T-cell (primary cell): ENCODE measurements at regions not wholly inside any gene's neighbourhood (a gene's known extent, or its start where the extent isn't known, plus 50 kb on each side); places are given as distances from the start of the nearest gene placed in this dataset.

Experiments
- ATAC-seq, 4 experiments: fragments of 200-7000 bp in 3 of 4; fragments of 150-1000 bp in 1 of 4; cut with Tn5 transposase; replicated peaks in 1 of 4; 1 replicate in 3 of 4; 2 replicates in 1 of 4; pipeline ENCODE4 v1.10.0; 2021; ENCODE audit warnings: moderate library complexity in 3 of 4, mild to moderate bottlenecking in 2 of 4, moderate number of reproducible peaks in 1 of 4
- CTCF ChIA-PET, 2 donors: fragments of 300-600 bp; sonication (Branson Sonifier 250); formaldehyde crosslinking; loops; one replicate each; lab custom pipeline; 2022; ENCODE audit warnings: antibody characterized with exemption in 2 of 2; lab: Charles Lee
- POLR2A ChIA-PET, 2 donors: fragments of 300-600 bp; sonication (Branson Sonifier 250); formaldehyde crosslinking; loops; one replicate each; lab custom pipeline; 2022; ENCODE audit warnings: antibody characterized with exemption in 2 of 2; lab: Charles Lee
- DNase-seq, 35 experiments: peaks; one replicate each; pipeline versions ENCODE4 v3.0.0 to v3.0.0-alpha.2; 2013 to 2023
- H3K27ac ChIP-seq: one replicate; pipeline ENCODE4 v1.5.1; 2013; ENCODE audit warnings: low read length
- H3K27me3 ChIP-seq, 2 experiments: replicated peaks in 1 of 2; 1 replicate in 1 of 2; 2 replicates in 1 of 2; pipeline versions ENCODE4 v1.6.1 to v1.7.0; 2013; ENCODE audit warnings: low read length in 1 of 2, mixed read lengths in 1 of 2; ENCODE audit not compliant: control insufficient read depth in 2 of 2, insufficient read depth in 2 of 2; ENCODE audit errors: extremely low read depth in 1 of 2
- H3K36me3 ChIP-seq, 2 donors: 1 replicate in 1 of 2; 2 replicates in 1 of 2; pipeline versions ENCODE4 v1.6.1 to v1.7.0; 2013; ENCODE audit warnings: low read length in 1 of 2; ENCODE audit not compliant: control insufficient read depth in 2 of 2, insufficient read depth in 1 of 2; ENCODE audit errors: extremely low read depth in 1 of 2
- H3K4me1 ChIP-seq, 2 experiments: 1 replicate in 1 of 2; 2 replicates in 1 of 2; pipeline versions ENCODE4 v1.6.1 to v1.7.0; 2013; ENCODE audit warnings: low read length in 2 of 2, mixed read lengths in 1 of 2; ENCODE audit not compliant: insufficient read depth in 2 of 2, control insufficient read depth in 1 of 2; ENCODE audit errors: extremely low read depth in 1 of 2
- H3K4me3 ChIP-seq, 2 donors: 1 replicate in 1 of 2; 2 replicates in 1 of 2; pipeline versions ENCODE4 v1.5.1 to v1.7.0; 2013; ENCODE audit warnings: mild to moderate bottlenecking in 2 of 2, low read length in 1 of 2, moderate library complexity in 1 of 2; ENCODE audit not compliant: control insufficient read depth in 1 of 2; ENCODE audit errors: extremely low read depth in 1 of 2
- H3K9me3 ChIP-seq: 2 replicates; pipeline ENCODE4 v1.7.0; 2013
- H3K27ac Mint-ChIP-seq, 2 donors: one replicate each; pipeline ENCODE4 v1.8.0; 2020 to 2021; ENCODE audit warnings: mild to moderate bottlenecking in 2 of 2, mixed read lengths in 2 of 2
- H3K27me3 Mint-ChIP-seq, 2 donors: one replicate each; pipeline ENCODE4 v1.8.0; 2021 to 2022; ENCODE audit warnings: mixed read lengths in 2 of 2
- H3K36me3 Mint-ChIP-seq: one replicate; pipeline ENCODE4 v1.8.0; 2021; ENCODE audit warnings: mixed read lengths
- H3K4me1 Mint-ChIP-seq, 3 donors: one replicate each; pipeline ENCODE4 v1.8.0; 2020 to 2022; ENCODE audit warnings: mixed read lengths in 3 of 3, mild to moderate bottlenecking in 1 of 3
- H3K4me3 Mint-ChIP-seq, 3 donors: one replicate each; pipeline ENCODE4 v1.8.0; 2020 to 2022; ENCODE audit warnings: mild to moderate bottlenecking in 3 of 3, mixed read lengths in 3 of 3, moderate library complexity in 3 of 3
- H3K9me3 Mint-ChIP-seq, 3 donors: one replicate each; pipeline ENCODE4 v1.8.0; 2020 to 2022; ENCODE audit warnings: mixed read lengths in 3 of 3
- WGBS: methylation state at CpG from one replicate; pipeline ENCODE4 v1.1.5; 2013; ENCODE audit warnings: missing lambda C conversion rate; ENCODE audit not compliant: insufficient coverage; 5-methylcytosine and 5-hydroxymethylcytosine counted together

DNA sequence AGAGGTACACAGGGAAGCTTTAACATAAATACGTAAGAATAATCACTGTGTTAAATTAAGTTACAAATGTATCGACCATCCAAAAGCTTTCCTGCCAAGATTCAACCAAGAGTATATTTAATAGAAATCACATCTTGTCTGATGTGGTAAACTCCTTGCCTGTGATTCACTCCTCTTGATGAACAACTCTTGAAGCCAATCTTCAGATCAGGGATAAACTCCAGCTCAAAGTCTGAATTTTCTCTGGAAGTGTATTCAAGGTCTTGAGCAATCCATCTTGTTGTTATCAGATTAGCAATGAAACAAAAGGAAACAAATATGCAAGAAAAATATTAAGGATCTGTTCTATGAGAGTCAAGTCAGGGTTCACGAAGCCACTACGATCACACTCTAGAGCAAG is 170.0 kb upstream of the ADAMTS16 start:
- DNase-seq (no peak), ATAC-seq (no peak)
- ChIA-PET CTCF (no interaction called here), POLR2A (no interaction called here)
- Histone ChIP-seq H3K27me3 (no peaks in the 10 kb centered on the region), H3K27ac (no peak overlapping the region), H3K9me3 (no peaks in the 10 kb centered on the region), H3K4me3 (no peak overlapping the region), H3K36me3 (no peaks in the 10 kb centered on the region), H3K4me1 (no peaks in the 10 kb centered on the region)
- Mint-ChIP-seq H3K36me3 (no peaks in the 10 kb centered on the region), H3K4me1 (no peaks in the 10 kb centered on the region), H3K27me3 (no peaks in the 10 kb centered on the region), H3K27ac (no peak overlapping the region), H3K4me3 (no peak overlapping the region), H3K9me3 (peaks cover 0 to 13% (median under 1%) of the 10 kb centered on the region in 3 donors)
- no CpG with 5 or more reads among the region's 4 CpGs for WGBS

DNA sequence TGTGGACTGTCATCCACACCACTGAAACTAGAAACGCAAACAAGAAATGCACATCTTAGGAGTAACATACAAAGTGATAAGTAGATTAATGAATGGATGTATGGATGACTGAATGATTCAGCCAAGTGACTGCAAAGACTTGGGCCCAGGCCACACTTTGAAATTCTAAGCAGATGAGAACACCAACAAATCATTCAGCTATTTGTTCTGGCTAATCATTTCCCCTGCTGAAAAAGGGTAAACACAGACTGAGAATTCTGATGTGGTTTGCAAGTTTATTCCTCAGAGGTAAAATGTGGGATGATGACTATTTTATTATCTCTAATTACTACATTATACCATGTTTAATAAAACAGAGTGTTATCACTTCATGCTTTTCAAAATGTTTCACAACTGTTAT is 163.2 kb upstream of the ADAMTS16 start:
- ATAC-seq: no peak
- DNase-seq: no peak
- Mint-ChIP-seq H3K9me3 (peaks cover 0 to 3% (median 2%) of the 10 kb centered on the region in 3 donors), H3K4me1 (no peaks in the 10 kb centered on the region), H3K27ac (no peak overlapping the region), H3K27me3 (no peaks in the 10 kb centered on the region), H3K4me3 (no peak overlapping the region), H3K36me3 (no peaks in the 10 kb centered on the region)
- ChIA-PET CTCF (no interaction called here), POLR2A (no interaction called here)
- H3K36me3 ChIP-seq: no peaks in the 10 kb centered on the region
- H3K4me1 ChIP-seq: no peaks in the 10 kb centered on the region
- no peak overlapping the region for H3K27ac ChIP-seq
- H3K9me3 ChIP-seq: no peaks in the 10 kb centered on the region
- WGBS: no CpG with 5 or more reads among the region's 1 CpG
- H3K4me3 ChIP-seq: no peak overlapping the region
- H3K27me3 ChIP-seq: no peaks in the 10 kb centered on the region

DNA sequence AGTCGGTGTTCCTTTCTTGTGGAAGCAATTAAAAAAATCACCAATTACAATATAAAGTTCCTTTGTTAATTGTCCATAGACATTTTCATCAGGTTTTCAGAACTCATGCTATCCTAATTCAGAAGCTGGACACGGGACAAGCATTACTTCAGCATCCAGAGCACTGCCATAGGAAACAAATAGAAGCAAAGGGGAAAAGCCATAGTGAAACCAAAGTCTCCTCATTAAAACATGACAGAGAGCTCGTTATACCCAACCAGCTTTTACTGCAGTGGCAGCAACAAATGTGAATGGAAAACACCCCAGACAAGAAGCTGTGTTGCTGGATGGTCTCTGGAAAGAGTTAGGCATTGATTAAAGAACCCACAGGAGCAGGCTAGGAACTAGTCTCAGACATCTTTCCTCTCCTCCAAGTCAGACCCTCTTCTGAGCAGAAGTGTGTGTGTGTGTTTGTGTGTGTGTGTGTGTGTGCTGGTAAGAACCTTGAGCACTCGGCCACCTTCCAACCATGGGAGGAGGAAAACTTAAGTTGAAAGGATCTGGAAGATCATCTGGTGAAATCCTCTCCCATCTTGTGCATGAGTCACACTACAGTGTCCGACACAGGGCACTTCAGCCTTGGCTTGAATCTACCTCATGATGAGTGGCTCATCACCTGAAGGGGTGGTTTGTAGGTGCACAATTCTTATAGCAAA is 162.6 kb upstream of the ADAMTS16 start:
- Histone ChIP-seq H3K27me3 (no peaks in the 10 kb centered on the region), H3K4me3 (no peak overlapping the region), H3K27ac (no peak overlapping the region), H3K4me1 (no peaks in the 10 kb centered on the region), H3K9me3 (no peaks in the 10 kb centered on the region), H3K36me3 (no peaks in the 10 kb centered on the region)
- ChIA-PET CTCF (no interaction called here), POLR2A (no interaction called here)
- ATAC-seq (no peak), DNase-seq (no peak)
- H3K27ac Mint-ChIP-seq: no peak overlapping the region
- no peaks in the 10 kb centered on the region for H3K36me3 Mint-ChIP-seq
- H3K4me1 Mint-ChIP-seq: no peaks in the 10 kb centered on the region
- H3K27me3 Mint-ChIP-seq: no peaks in the 10 kb centered on the region
- no CpG with 5 or more reads among the region's 5 CpGs for WGBS
- H3K9me3 Mint-ChIP-seq: peaks cover 0 to 3% (median 2%) of the 10 kb centered on the region in 3 donors
- H3K4me3 Mint-ChIP-seq: no peak overlapping the region

DNA sequence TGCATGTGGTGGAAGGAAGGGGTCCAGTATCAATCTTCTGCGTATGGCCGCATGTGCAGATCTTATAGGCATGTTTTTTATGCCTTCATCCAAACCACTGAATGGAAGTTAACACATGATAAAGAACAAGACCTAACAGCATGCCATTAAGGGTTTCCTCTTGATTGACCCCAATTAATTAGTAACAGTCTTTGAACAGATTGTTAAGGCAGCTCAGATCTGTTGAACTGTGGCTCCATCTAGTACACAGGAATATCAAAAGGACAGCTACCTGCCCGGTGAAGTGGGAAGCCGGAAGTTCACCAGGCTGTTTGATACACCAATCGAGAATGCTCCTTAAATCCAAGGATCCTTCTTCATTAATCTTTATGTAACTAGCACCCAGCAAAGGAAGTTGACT is 159.9 kb upstream of the ADAMTS16 start:
- ATAC-seq: no peak
- Histone ChIP-seq H3K4me1 (no peaks in the 10 kb centered on the region), H3K36me3 (no peaks in the 10 kb centered on the region), H3K27ac (no peak overlapping the region), H3K27me3 (no peaks in the 10 kb centered on the region), H3K4me3 (no peak overlapping the region), H3K9me3 (no peaks in the 10 kb centered on the region)
- CTCF ChIA-PET: no interaction called here
- Mint-ChIP-seq H3K9me3 (peaks cover 0 to 4% (median 2%) of the 10 kb centered on the region in 3 donors), H3K36me3 (no peaks in the 10 kb centered on the region), H3K4me1 (no peaks in the 10 kb centered on the region), H3K27me3 (no peaks in the 10 kb centered on the region), H3K4me3 (no peak overlapping the region), H3K27ac (no peak overlapping the region)
- POLR2A ChIA-PET: no interaction called here
- DNase-seq: no peak
- WGBS: no CpG with 5 or more reads among the region's 5 CpGs

DNA sequence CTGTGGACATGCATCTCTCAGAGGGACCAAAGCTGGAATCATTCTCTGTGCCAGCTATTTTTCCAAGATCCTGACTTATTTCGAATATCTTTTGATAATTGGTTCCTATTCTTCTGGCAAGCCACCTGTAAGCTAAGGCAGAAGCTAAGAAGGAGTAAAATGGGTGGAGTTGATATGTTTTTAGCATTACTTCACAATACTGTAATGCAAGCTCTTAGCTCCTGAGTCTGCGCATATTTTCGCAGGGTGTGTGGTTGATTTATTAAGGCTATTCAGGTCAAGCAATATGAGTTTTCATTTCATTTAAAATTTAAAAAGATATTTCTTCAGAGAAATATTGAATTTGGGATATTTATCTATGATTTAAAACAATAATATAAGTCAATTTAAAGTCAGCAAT is 158.5 kb upstream of the ADAMTS16 start:
- Histone ChIP-seq H3K9me3 (no peaks in the 10 kb centered on the region), H3K27ac (no peak overlapping the region), H3K4me1 (no peaks in the 10 kb centered on the region), H3K36me3 (no peaks in the 10 kb centered on the region), H3K4me3 (no peak overlapping the region), H3K27me3 (no peaks in the 10 kb centered on the region)
- Mint-ChIP-seq H3K9me3 (peaks cover 0 to 3% (median 0%) of the 10 kb centered on the region in 3 donors), H3K27ac (no peak overlapping the region), H3K36me3 (no peaks in the 10 kb centered on the region), H3K4me3 (no peak overlapping the region), H3K27me3 (no peaks in the 10 kb centered on the region), H3K4me1 (no peaks in the 10 kb centered on the region)
- POLR2A ChIA-PET: no interaction called here
- no CpG with 5 or more reads among the region's 3 CpGs for WGBS
- CTCF ChIA-PET: no interaction called here
- DNase-seq: no peak
- no peak for ATAC-seq

DNA sequence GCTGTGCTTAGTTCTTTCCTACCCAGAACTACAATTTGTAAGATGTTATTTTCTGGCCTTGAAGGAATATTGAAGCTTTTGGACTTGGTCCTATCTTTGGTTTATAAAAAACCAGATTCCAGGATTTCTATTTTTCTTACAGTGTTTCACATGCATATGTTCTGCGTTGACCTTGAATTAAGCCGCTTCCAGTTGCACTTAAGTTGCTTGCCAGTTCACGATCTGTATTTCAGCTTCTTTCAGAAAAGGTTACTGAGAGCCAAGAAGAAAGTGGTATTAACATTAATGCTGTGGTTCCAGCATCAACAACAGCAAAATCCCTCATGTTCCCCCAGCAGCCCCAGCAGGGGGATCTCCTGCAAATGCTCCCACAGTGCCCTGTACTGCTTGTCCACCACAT is 156.4 kb upstream of the ADAMTS16 start:
- Mint-ChIP-seq H3K9me3 (peaks cover 0 to 3% (median 0%) of the 10 kb centered on the region in 3 donors), H3K27me3 (no peaks in the 10 kb centered on the region), H3K36me3 (no peaks in the 10 kb centered on the region), H3K27ac (no peak overlapping the region), H3K4me1 (no peaks in the 10 kb centered on the region), H3K4me3 (no peak overlapping the region)
- ChIA-PET CTCF (no interaction called here), POLR2A (no interaction called here)
- H3K9me3 ChIP-seq: no peaks in the 10 kb centered on the region
- no peaks in the 10 kb centered on the region for H3K4me1 ChIP-seq
- H3K27me3 ChIP-seq: no peaks in the 10 kb centered on the region
- no peak for ATAC-seq
- H3K27ac ChIP-seq: no peak overlapping the region
- no peak for DNase-seq
- no peaks in the 10 kb centered on the region for H3K36me3 ChIP-seq
- WGBS: no CpG with 5 or more reads among the region's 3 CpGs
- no peak overlapping the region for H3K4me3 ChIP-seq

DNA sequence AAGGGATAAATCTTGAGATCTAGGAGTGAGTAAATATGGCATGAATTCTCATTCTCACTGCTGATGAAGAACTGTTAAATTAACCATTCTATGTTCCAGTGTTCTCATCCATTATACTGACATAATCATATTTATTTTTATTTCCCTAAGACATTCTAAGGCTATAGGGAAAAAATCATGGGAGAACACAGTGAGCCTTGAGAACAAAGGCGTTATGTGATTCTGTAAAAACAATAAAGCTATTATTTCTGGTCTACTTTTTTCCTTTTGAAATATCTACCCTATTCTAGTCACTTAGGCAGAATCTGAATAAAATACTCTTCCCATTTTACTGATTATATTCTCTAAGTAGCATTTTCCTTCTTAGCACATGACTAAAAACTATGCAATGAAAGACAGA is 155.7 kb upstream of the ADAMTS16 start:
- Histone ChIP-seq H3K4me1 (no peaks in the 10 kb centered on the region), H3K36me3 (no peaks in the 10 kb centered on the region), H3K27me3 (no peaks in the 10 kb centered on the region), H3K9me3 (no peaks in the 10 kb centered on the region), H3K4me3 (no peak overlapping the region), H3K27ac (no peak overlapping the region)
- Mint-ChIP-seq H3K27ac (no peak overlapping the region), H3K9me3 (peaks cover 0 to 3% (median 0%) of the 10 kb centered on the region in 3 donors), H3K4me1 (no peaks in the 10 kb centered on the region), H3K27me3 (no peaks in the 10 kb centered on the region), H3K4me3 (no peak overlapping the region), H3K36me3 (no peaks in the 10 kb centered on the region)
- DNase-seq: no peak
- CTCF ChIA-PET: no interaction called here
- POLR2A ChIA-PET: no interaction called here
- no peak for ATAC-seq
- WGBS: no CpG with 5 or more reads among the region's 1 CpG
